GM13977 (cell line): ENCODE measurements at regions not wholly inside any gene's neighbourhood (a gene's known extent, or its start where the extent isn't known, plus 50 kb on each side); places are given as distances from the start of the nearest gene placed in this dataset.

Experiments
- DNase-seq: peaks from one replicate; pipeline ENCODE4 v3.0.0; 2012; ENCODE audit warnings: low spot score
- CTCF ChIP-seq: IDR thresholded peaks from 2 replicates; pipeline ENCODE4 v1.5.1; 2012; ENCODE audit warnings: mild to moderate bottlenecking, control low read depth; ENCODE audit not compliant: insufficient read depth; ENCODE audit errors: extremely low read depth, missing control alignments
- in situ Hi-C: fragments of 300-500 bp; cut with MboI; formaldehyde crosslinking; loops from one replicate; pipeline ENCODE4 v1.12.0; 2022; ENCODE audit warnings: low sequenced_read_pairs, low pct_unique_long_range_greater_than_20kb, mixed read lengths, inconsistent platforms; ENCODE audit not compliant: unreplicated experiment

DNA sequence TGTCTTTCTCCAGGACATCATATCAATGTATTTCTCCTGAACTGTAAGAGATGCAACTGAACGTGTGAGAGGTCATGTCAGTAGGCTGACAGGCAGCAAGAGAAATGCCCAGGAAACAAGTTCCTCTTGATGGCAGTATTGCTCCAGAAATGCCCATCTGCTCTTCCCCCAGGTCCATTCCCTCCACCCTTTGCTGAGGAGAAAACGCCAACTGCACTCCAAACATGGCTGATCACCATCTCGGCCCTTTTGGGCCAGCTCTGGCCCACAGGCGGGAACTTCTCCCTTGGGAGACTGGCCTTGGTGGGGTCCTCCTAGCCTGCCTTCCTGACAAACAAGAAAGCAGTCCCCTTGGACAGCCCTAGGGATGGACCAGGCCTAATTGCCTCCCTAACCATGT, 276.5 kb upstream of the AGTR2 start:
- TF ChIP-seq CTCF: peak; percentile 62
- peak; percentile 59 for DNase-seq
- in situ Hi-C loops: no loop called here

- no peak for DNase-seq
- no peak for TF ChIP-seq CTCF
- in situ Hi-C loops: no loop called here
These were observed 274.7 kb upstream of the AGTR2 start for GRCh38 chrX:115895678-115896329.

DNA sequence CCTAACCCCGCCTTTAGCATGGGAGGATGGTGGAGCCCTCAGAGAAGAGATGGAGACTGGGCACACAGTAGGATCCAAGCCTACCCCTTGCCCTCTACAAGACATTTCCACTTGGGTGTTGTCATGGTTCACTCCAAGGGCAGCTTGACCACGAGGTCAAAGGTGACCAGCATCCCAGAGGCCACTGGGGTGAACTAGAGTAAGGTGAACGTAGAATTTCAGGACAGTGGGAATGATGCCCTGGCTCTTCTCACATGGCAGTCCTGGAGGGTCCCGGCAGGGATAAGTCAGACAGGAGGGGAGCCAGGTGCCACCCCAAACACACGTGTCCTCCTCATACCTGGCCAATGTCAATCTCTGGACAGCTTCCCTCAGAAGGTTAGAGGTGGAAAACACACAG, 274.2 kb upstream of the AGTR2 start:
- in situ Hi-C loops: no loop called here
- no peak for TF ChIP-seq CTCF

GRCh38 chrX:115897956-115898355, 272.6 kb upstream of the AGTR2 start:
- DNase-seq: no peak
- in situ Hi-C loops: no loop called here
- no peak for TF ChIP-seq CTCF

More for the DNA sequence above, 274.2 kb upstream of the AGTR2 start:
- no peak for DNase-seq

GRCh38 chrX:115898382-115899001, 272.1 kb upstream of the AGTR2 start:
- in situ Hi-C loops: no loop called here
- peak; percentile 59 for DNase-seq
- peak; percentile 74 for TF ChIP-seq CTCF

- DNase-seq: no peak
- in situ Hi-C loops: no loop called here
These were observed 270.1 kb upstream of the AGTR2 start for GRCh38 chrX:115900425-115900824.

More at GRCh38 chrX:115900425-115900824, 270.1 kb upstream of the AGTR2 start:
- TF ChIP-seq CTCF: no peak
